ENCODE measurements at regions not wholly inside any gene's neighbourhood (a gene's known extent, or its start where the extent isn't known, plus 50 kb on each side); places are given as distances from the start of the nearest gene placed in this dataset.

DNA sequence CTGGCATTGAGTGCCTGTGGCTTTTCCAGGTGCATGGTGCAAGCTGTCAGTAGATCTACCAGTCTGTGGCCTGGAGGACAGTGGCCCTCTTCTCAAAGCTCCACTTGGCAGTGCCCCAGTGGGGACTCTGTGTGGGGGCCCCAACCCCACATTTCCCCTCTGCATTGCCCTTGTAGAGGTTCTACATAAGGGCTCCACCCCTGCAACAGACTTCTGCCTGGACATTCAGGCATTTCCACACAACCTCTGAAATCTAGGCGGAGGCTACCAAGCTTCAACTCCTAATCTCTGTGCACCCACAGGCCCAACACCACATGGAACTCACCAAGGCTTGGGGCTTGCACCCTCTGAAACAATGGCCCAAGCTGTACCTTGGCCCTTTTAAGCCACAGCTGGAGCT lies 102.7 kb upstream of the PLEKHG7 start:
- H3K27me3 Mint-ChIP-seq (ENCODE audit: unreplicated experiment): no peaks in the 10 kb centered on the region
- peaks cover 15% of the 10 kb centered on the region for H3K36me3 Mint-ChIP-seq (ENCODE audit: unreplicated experiment)
- H3K4me1 Mint-ChIP-seq (ENCODE audit: low read depth, unreplicated experiment): no peaks in the 10 kb centered on the region
- H3K27ac Mint-ChIP-seq (ENCODE audit: unreplicated experiment): no peak overlapping the region
- H3K4me3 Mint-ChIP-seq (ENCODE audit: unreplicated experiment): no peak overlapping the region
- no peak for DNase-seq
- H3K9me3 Mint-ChIP-seq (ENCODE audit: unreplicated experiment): peaks cover 5% of the 10 kb centered on the region
- TF ChIP-seq, protein P1, sequence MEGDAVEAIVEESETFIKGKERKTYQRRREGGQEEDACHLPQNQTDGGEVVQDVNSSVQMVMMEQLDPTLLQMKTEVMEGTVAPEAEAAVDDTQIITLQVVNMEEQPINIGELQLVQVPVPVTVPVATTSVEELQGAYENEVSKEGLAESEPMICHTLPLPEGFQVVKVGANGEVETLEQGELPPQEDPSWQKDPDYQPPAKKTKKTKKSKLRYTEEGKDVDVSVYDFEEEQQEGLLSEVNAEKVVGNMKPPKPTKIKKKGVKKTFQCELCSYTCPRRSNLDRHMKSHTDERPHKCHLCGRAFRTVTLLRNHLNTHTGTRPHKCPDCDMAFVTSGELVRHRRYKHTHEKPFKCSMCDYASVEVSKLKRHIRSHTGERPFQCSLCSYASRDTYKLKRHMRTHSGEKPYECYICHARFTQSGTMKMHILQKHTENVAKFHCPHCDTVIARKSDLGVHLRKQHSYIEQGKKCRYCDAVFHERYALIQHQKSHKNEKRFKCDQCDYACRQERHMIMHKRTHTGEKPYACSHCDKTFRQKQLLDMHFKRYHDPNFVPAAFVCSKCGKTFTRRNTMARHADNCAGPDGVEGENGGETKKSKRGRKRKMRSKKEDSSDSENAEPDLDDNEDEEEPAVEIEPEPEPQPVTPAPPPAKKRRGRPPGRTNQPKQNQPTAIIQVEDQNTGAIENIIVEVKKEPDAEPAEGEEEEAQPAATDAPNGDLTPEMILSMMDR (IDR thresholded peaks at IDR 0.05; ENCODE audit: partially characterized antibody, unreplicated experiment): no peak

DNA sequence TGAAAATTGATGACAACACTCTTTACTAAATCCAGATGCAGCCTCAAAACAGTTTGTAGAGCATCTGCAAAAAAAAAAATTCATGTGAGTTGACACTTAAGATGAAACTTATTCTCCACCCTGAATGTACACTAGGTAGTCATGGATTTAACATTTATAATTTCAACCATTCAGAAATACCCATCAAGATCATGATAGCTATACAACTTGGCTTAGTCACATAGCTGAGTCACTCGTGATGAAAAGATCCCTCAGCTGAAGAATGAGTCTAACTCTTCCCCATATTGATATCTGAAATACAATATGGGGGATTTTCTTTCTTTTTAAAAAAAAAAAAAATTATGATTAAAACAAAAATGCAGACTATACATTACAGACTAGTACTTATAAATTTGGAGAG lies 104.8 kb upstream of the PLEKHG7 start:
- Mint-ChIP-seq H3K9me3 (ENCODE audit: unreplicated experiment) (peaks cover 5% of the 10 kb centered on the region), H3K27ac (ENCODE audit: unreplicated experiment) (no peak overlapping the region), H3K4me3 (ENCODE audit: unreplicated experiment) (no peak overlapping the region), H3K36me3 (ENCODE audit: unreplicated experiment) (peaks cover 15% of the 10 kb centered on the region), H3K4me1 (ENCODE audit: low read depth, unreplicated experiment) (no peaks in the 10 kb centered on the region), H3K27me3 (ENCODE audit: unreplicated experiment) (no peaks in the 10 kb centered on the region)
- DNase-seq: no peak
- TF ChIP-seq, protein P1 (IDR thresholded peaks at IDR 0.05; ENCODE audit: partially characterized antibody, unreplicated experiment): no peak

DNA sequence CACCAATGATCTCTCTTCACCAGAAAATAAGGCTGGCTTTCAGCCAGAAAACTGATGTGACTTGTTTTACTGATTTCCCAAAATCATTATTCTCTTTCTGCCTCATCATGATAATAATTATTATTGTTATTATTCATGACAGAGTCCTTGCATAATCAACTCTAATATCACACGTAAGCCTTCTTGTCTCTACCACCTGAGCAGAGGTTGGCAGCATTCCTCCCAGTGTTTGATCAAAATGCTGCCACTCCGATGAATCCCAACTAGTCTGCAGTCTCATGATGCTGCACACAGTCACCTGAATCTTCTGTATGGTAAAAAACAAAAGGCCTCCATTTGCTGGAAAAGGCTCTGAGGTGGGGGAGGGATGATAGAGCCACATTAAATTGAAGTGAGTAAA lies 105.7 kb upstream of the PLEKHG7 start:
- Mint-ChIP-seq H3K4me3 (ENCODE audit: unreplicated experiment) (no peak overlapping the region), H3K9me3 (ENCODE audit: unreplicated experiment) (peaks cover 5% of the 10 kb centered on the region), H3K27ac (ENCODE audit: unreplicated experiment) (no peak overlapping the region), H3K36me3 (ENCODE audit: unreplicated experiment) (peaks cover 15% of the 10 kb centered on the region), H3K4me1 (ENCODE audit: low read depth, unreplicated experiment) (no peaks in the 10 kb centered on the region), H3K27me3 (ENCODE audit: unreplicated experiment) (no peaks in the 10 kb centered on the region)
- TF ChIP-seq, protein P1 (IDR thresholded peaks at IDR 0.05; ENCODE audit: partially characterized antibody, unreplicated experiment): no peak
- no peak for DNase-seq

DNA sequence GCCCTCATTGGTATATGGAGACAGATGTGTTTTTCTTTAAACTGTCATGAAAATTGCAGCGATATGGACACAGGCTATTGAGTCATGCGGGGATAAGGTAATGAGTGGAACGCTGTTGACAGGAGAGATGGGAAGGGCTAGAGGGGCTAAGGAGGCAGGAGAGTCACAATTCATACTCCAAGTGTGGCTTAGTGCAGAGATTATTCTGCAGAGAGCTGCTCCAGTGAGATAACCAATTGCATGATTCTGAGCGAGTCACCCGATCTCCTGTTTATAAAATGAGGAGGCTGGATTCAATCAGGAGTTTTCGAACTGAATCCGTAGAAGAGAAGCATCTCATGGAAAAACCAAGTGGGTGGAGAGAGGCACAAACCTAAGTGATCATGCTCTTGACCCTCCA lies 106.4 kb upstream of the PLEKHG7 start:
- Mint-ChIP-seq H3K27ac (ENCODE audit: unreplicated experiment) (no peak overlapping the region), H3K9me3 (ENCODE audit: unreplicated experiment) (peaks cover 5% of the 10 kb centered on the region), H3K4me1 (ENCODE audit: low read depth, unreplicated experiment) (no peaks in the 10 kb centered on the region), H3K36me3 (ENCODE audit: unreplicated experiment) (peaks cover 15% of the 10 kb centered on the region), H3K4me3 (ENCODE audit: unreplicated experiment) (no peak overlapping the region), H3K27me3 (ENCODE audit: unreplicated experiment) (no peaks in the 10 kb centered on the region)
- no peak for DNase-seq
- TF ChIP-seq, protein P1 (IDR thresholded peaks at IDR 0.05; ENCODE audit: partially characterized antibody, unreplicated experiment): no peak

DNA sequence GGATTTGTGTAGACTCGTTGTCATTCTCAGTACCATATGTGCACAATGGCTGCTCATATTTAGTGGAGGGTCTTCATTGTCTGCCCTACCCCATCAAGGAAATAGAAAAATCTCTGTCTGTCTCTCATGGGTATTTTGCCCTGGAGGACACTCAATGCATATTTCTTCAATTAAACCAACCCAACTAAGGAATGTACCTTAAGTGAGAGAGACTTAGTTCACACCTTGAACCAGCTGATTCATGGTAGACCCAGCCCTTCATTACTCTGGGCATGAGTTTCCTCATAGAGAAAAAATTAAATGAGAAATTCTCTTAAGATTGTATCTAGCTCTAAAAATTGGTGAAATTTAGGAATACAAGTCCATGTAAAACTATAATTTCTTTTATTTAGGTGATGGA lies 107.1 kb upstream of the PLEKHG7 start:
- peaks cover 11% of the 10 kb centered on the region for H3K36me3 Mint-ChIP-seq (ENCODE audit: unreplicated experiment)
- DNase-seq: no peak
- TF ChIP-seq, protein P1 (IDR thresholded peaks at IDR 0.05; ENCODE audit: partially characterized antibody, unreplicated experiment): no peak
- no peaks in the 10 kb centered on the region for H3K27me3 Mint-ChIP-seq (ENCODE audit: unreplicated experiment)
- no peak overlapping the region for H3K27ac Mint-ChIP-seq (ENCODE audit: unreplicated experiment)
- peaks cover under 1% of the 10 kb centered on the region for H3K9me3 Mint-ChIP-seq (ENCODE audit: unreplicated experiment)
- H3K4me3 Mint-ChIP-seq (ENCODE audit: unreplicated experiment): no peak overlapping the region
- no peaks in the 10 kb centered on the region for H3K4me1 Mint-ChIP-seq (ENCODE audit: low read depth, unreplicated experiment)
